LNCAP (cell line): ENCODE measurements at regions not wholly inside any gene's neighbourhood (a gene's known extent, or its start where the extent isn't known, plus 50 kb on each side); places are given as distances from the start of the nearest gene placed in this dataset.

Experiments used
- TF ChIP-seq, protein P1 (sequence below): fragments of 450-650 bp; IDR thresholded peaks from 2 replicates; pipeline ENCODE4 v1.5.1; 2017; ENCODE audit warnings: mild to moderate bottlenecking

DNA sequence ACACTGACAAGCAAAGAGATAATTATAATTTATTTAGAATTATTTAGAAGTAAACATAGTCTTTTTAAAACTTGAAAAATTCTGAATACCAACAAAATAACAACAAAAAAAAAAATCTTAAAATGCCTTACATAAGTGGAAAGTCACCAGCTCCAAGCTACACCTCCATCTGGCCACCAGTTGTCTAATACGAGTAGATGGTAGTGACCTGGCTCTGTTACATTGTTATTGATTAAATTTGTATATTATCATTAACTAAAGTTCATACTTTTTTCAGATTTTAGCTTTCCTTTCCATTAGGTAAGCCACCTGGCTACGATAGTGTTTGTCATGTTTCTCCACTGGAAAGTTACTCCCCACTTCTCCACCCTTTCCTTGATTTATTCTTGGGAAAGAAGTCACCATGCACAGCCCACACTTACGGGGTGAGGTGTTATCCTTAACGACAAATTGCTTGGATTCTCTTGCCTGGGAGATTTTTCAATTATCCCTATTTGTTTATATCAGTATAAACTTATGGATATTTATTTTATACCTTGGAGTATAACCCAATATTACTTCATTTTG lies 464.5 kb upstream of the CHAC2 start:
- TF ChIP-seq, protein P1, sequence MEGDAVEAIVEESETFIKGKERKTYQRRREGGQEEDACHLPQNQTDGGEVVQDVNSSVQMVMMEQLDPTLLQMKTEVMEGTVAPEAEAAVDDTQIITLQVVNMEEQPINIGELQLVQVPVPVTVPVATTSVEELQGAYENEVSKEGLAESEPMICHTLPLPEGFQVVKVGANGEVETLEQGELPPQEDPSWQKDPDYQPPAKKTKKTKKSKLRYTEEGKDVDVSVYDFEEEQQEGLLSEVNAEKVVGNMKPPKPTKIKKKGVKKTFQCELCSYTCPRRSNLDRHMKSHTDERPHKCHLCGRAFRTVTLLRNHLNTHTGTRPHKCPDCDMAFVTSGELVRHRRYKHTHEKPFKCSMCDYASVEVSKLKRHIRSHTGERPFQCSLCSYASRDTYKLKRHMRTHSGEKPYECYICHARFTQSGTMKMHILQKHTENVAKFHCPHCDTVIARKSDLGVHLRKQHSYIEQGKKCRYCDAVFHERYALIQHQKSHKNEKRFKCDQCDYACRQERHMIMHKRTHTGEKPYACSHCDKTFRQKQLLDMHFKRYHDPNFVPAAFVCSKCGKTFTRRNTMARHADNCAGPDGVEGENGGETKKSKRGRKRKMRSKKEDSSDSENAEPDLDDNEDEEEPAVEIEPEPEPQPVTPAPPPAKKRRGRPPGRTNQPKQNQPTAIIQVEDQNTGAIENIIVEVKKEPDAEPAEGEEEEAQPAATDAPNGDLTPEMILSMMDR, result no peak

DNA sequence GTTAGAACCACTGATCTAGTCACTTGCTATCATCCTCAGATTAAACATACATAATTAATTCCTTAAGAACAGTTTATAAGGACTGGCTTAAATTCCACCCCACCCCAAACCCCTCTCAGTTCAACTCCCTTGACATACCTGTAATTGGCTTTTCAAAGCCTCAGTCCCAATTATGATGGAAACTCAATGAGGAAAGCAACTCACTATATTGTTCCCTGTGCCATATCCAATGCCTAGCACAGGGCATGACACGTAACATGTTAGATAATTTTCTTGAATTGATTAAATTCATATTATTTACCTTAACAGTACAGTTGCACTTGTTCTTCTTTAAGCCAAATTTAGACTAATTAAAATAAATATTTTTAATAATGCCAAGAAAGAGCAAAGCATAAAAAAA lies 465.1 kb upstream of the CHAC2 start:
- TF ChIP-seq, protein P1, result no peak

DNA sequence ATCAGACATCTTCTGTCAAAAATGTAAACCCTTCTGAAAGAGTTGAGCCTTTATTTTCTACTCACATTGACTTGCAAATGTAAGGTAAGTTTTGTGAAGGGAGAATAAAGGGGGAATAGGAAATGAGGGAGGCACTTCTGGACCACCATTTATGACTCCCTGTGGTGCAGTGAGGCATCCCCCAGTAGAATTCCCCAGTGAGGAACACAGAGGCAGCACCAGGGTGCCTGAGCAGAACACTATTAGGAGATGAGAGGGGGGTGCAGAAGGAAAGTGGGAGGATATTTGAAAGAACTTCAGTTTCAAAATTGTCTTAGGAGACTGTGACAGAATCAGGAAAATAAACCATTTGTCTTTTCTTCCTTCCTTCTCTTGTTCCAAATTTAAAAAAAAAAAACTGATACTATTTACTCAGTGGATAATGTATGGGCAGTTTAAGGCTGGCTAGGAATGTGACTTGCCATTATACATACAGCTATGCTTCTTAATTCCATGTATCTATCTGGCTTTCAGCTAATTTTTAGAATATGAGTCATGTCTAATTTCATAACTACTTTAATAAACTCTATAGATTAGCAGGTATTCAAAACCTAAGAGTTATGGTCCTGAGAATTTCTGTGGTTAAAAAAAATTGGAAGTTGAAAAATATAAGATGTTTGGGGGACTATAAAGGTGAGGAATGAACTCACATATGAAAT lies 478.1 kb upstream of the CHAC2 start:
- TF ChIP-seq, protein P1, result no peak

DNA sequence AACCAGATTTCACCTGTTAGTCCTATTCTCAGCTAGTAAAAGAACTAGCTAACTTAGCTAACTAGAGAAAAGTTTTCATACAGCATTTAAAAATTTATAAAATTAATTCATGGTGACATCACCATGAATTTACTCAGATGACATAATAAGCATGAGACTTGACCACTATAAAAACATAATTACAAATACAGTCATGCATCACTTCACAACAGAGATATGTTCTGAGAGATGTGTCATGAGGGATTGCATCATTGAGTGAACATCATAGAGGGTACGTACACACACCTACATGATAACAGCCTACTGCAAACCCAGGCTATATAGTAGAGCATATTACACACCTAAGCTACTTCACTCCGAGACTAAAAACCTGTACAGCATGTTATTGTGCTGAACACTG lies 481.3 kb upstream of the CHAC2 start:
- TF ChIP-seq, protein P1, result no peak

DNA sequence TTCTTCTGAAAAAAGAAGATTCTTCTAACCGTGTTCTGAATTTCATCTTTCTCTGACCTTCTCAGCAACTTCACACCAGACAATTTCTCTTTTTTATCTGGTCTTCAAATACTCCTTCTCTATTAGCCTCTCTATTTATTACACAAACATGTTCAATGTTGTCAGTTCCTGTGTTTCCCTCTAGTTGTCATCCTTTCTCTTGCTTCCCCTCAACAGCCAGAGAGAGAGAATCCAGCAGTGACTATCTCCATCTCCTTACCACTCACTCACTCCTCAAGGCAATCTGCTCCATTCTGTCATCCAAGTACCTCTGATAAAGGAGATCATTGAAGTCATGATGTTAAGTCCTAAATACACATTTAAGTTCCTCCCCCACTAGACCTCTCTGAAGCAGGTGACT lies 491.9 kb upstream of the CHAC2 start:
- TF ChIP-seq, protein P1, result no peak

DNA sequence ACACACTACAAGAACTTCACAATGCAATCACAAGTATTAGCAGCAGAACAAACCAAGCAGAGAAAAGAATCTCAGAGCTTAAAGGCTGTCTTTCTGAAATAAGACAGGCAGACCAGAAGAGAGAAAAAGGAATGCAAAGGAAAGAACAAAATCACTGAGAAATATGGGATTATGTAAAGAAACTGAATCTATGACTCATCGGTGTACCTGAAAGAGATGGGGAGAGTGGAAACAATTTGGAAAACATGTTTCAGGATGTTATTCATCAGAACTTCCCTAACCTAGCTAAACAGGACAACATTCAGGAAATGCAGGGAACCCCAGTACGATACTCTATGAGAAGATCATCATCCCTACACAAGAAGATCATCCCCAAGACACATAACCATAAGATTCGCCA lies 499.0 kb upstream of the CHAC2 start:
- TF ChIP-seq, protein P1, result no peak

DNA sequence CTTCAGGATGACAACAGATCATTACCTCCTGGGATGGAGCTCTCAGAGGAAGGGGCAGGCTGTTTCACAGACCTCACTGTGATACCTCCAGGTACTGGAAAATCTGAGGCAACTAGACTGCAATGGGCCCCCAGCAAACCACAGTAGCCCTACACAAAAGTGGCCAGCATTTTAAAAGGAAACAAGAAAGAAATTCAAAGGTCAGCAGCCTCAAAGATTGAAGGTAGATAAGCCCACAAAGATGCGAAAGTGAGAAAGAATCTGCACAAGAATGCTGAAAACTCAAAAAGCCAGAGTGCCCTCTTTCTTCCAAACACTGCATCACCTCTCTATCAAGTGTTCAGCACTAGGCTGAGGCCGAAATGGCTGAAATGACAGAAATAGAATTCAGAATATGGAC lies 499.5 kb upstream of the CHAC2 start:
- TF ChIP-seq, protein P1, result no peak
